ENCODE measurements at regions not wholly inside any gene's neighbourhood (a gene's known extent, or its start where the extent isn't known, plus 50 kb on each side); places are given as distances from the start of the nearest gene placed in this dataset.

DNA sequence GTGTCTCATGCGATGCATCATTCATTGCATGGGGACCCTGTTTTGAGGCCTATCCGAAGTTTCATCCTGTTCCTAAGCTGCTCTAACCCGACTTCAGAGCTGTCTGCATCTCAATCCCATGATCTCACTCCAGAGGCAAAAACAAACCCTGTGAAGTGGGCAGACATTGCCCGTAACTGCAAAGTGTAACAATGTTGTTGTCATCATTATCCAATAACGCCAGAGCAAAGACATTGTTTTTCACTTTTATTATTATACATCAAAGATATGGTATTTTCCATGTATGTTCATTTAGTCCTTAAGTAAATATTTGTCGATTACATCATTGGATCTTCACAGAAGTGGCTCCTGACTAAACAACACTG is 246.7 kb downstream of the KLF6 start:
- TF ChIP-seq, protein P1, sequence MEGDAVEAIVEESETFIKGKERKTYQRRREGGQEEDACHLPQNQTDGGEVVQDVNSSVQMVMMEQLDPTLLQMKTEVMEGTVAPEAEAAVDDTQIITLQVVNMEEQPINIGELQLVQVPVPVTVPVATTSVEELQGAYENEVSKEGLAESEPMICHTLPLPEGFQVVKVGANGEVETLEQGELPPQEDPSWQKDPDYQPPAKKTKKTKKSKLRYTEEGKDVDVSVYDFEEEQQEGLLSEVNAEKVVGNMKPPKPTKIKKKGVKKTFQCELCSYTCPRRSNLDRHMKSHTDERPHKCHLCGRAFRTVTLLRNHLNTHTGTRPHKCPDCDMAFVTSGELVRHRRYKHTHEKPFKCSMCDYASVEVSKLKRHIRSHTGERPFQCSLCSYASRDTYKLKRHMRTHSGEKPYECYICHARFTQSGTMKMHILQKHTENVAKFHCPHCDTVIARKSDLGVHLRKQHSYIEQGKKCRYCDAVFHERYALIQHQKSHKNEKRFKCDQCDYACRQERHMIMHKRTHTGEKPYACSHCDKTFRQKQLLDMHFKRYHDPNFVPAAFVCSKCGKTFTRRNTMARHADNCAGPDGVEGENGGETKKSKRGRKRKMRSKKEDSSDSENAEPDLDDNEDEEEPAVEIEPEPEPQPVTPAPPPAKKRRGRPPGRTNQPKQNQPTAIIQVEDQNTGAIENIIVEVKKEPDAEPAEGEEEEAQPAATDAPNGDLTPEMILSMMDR (IDR thresholded peaks at IDR 0.05) = no peak
- no peak for TF ChIP-seq POLR2A (IDR thresholded peaks at IDR 0.05)
